GM19468 (cell line): ENCODE measurements at regions not wholly inside any gene's neighbourhood (a gene's known extent, or its start where the extent isn't known, plus 50 kb on each side); places are given as distances from the start of the nearest gene placed in this dataset.

Source experiments
- ATAC-seq: cut with Tn5 transposase; IDR thresholded peaks from one replicate; pipeline ENCODE4 v1.9.1; 2021; ENCODE audit warnings: mild to moderate bottlenecking, moderate library complexity, moderate number of reproducible peaks; ENCODE audit not compliant: unreplicated experiment; ENCODE audit errors: extremely low read depth

DNA sequence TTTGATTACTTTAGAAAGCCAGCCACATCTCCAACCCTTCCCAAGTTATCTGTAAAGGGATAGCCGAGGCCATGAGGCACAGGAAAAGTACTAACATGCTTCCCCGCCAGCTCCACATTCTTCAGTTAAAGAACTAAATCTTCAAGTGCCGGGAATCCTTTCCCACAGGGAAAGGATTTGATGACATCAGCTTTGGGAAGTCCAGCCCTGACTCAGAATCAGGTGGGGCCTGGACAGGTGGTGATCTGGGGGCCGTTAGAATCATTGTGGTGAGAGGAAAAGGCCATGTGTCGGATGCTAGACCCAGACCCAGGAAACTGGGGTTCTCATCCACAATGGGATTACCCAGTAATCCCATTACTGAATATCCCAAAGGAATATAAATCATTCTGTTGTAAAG, 580.0 kb downstream of the QKI start:
- ATAC-seq, result no peak

DNA sequence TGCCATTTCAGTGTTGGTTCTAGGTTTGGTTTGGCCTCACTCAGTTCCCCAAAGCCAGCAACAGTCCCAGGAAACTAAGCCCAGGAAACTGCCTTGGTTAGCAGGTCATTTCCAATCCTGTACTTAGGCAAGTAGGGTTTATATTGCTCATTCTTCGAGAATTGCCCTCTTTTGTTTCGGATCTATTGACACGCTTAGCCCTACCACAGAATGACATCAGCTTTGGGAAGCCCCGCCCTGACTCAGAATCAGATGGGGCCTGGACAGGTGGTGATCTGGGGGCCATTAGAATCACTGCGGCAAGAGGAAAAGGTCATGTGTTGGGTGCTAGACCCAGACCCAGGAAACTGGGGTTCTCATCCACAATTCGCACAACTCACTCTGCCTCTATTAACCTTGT, 578.2 kb downstream of the QKI start:
- ATAC-seq, result no peak

DNA sequence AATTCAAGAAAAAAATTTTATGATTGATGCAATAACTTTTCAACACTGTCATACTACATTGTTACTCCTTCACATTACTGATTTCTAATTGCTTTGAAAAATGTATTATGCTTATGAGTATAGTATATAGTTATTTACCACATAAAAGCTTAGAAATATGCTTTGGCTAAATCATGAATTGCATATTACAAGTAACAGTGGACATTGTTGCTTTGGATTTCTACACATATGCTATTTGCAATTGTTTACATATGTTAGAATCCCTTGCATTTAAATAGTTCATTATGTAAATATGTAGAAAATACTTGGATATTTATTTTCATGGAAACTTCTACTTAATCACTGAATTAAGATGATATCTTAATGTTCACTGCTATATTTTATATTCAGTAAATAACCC, 577.5 kb downstream of the QKI start:
- no peak for ATAC-seq

DNA sequence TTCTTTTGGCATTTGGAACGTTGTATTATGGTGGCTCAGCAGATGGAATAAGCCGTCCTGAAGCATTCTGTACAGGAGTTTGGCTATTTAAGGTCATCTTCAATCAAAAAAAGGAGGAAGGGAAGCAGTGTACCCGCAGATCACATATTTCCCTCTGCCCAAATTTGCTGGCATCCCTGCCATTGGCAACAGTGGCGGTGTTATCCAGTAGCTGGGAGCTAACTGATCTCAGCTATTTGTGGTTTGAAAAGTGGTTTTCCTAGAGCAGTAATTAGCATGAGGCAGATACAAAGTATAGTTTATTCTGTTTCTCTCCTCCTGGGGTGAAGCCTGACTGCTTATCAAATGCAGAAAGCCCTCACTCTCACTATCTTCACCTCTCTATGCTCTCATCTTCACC, 576.8 kb downstream of the QKI start:
- no peak for ATAC-seq

DNA sequence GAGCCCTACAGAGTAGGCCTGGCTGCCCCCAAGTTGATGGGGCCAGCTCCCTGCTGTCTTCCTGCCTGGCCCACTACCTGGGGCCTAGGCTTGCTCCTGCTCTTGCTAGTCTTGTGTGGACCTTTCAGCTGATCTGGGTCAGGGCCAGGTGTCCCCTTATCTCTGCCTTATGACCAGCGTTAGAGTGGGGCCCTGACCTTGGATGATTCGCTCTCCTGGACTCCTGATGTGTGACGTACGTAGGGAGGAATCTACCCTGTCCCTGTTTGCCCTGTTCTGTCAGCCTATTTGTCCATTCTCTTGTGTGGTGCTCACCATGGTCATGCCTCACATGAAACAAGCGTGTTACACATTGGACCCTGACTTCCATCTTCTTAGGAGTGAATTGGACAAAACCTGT, 571.8 kb downstream of the QKI start:
- no peak for ATAC-seq

DNA sequence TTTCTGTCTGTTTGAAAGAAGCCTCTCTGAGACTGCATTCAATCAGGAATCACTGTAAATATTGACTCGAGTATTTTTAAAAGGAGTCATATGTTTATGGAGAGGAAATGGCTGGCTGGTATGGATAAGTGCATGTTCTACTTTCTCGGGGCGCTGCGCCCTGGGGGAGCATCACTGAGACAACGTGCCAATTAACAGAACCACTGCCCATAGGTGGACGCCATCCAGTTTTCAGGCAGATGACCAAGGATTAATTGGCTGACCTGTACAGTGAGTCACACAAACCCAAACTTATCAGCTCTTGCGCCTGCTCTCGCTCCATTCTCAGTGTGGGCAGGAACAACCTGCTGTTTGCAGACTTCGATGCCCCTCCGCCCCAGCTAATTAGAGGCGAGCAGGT, 571.2 kb downstream of the QKI start:
- ATAC-seq, result no peak

DNA sequence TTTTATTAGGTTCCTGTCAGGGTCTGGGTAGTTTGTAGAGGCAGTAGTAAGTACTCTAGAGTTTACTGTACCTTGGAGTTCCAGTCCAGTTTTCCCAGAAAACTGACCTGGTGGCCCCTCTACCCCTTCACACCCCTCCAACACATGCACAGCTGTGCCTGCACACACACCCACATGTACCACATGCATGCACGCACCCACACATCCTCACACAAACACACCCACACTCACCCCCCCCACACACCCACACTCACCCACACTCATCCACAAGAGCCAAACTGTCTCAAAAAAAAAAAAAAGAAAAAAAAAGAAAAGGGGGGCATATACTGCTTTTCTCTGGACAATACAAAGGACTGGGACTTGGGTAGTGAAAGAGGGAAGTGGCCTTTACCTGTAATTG, 570.5 kb downstream of the QKI start:
- ATAC-seq, result no peak

DNA sequence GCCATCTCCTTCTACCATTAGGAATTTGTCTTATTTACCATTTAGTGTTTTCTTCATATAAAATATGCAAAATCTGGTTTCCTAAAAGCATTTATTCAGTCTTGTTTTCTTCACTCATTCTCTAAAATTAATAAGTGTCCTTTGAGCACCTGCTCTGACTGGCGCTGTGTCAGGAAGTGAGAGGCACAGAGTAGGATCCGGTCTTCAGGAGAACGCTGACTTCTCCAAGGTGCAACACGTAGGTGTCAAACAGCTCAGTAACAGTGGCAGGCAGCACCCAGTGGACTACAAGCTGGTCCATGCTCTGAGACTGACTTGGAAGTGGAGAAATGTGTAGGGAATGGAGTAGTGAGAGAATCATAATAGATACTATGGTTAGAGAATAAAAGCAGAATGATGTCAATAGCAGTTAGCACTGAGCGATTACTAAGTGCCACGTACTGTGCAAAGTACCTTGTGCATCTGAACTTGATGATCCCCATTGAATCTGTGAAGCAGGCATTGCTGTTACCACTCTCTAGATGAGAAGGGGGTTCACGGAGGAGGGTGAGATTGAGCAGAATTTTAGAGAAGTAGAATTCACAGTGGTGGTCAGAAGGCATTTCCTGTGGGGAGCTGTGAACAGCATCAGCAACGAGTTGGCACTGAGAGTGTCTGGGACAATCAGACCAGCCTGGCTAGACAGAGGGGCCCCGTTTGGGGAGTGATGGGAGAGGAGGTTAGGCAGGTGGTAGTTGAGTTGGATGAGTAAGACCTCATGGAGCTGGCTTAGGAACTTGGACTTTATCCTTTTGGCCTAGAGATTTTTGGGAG, 569.8 kb downstream of the QKI start:
- no peak for ATAC-seq

DNA sequence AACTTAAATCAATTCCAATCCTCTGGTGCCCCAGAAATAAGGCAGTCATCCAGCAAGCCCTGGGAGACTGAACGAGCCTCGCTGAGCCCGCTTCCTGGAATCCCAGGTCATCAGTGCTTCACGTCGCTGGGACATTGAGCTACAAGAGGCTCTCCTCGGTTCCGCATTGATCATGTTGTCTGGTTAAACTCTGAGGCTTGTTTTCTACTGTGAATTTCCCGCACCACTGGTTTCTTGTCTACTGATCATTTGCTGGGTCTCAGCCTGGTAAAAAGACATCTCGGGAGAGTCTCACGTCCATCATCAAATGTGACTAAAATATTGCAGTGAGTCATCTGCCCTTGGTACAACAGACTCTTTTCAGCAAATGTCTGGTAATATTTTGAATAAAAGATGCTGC, 569.2 kb downstream of the QKI start:
- no peak for ATAC-seq

DNA sequence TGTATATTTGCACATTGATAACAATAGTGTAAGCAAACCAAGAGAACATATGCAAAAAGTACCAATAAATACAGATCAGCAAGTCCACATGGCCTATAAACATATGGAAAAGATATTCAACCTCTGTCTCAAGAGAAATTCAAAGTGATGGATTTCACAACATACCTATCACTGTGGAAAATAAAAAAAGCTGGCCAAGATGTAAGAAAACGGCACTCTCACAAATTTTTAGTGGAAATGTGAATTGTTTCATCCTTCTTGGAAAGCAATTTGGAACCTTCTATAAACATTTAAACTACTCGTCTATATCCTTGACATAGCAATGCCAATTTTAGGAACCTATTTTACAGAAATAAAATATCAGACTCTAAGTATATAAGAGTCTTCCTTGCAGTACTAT, 559.8 kb downstream of the QKI start:
- no peak for ATAC-seq

DNA sequence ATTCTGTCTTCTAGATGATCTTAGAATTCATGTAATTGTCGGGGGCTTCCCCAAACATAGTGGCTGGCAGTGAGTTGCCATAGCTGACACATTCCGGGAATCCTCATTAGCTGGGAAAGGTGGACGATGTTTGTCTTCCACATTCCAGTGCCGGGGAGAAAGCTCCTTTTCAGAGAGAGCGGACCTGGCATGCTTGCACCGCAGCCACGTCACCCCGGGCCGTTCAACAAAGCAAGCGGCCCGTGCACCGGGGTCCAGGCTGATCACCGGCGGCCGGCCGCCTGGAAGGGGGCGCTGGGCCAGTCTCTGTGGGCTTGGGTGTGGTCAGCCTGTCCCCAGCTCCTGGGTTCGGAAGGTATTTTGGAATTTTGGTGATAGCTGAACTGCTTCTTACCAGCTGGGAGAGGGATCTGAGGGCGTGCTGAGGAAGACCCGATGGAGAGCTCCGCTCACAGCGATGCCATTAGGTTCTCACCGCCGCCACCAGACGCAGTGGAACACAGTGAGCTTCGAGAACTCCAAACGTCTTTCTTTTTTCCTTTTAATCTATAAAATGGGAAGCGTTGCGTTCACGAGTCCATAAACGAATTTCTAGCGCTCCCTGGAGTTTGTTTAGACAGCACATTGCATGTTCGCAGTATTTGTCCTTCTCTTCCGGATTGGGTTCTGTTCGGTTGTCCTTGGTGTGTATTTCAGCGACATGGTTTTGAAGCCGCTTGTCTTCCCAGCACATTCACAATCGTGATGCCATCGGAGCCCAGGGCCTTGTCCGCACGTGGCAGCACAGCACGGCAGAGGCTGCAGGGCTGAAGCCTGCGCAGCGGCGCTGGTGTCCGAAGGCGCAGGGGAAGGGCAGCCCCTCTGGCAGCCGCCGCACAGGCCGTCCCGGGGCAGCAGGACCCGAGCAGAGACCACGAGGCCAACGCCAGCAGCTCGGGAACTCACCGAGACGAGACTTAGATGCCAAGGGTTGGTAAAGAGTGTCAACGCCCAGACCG, 557.6 kb downstream of the QKI start:
- no peak for ATAC-seq

DNA sequence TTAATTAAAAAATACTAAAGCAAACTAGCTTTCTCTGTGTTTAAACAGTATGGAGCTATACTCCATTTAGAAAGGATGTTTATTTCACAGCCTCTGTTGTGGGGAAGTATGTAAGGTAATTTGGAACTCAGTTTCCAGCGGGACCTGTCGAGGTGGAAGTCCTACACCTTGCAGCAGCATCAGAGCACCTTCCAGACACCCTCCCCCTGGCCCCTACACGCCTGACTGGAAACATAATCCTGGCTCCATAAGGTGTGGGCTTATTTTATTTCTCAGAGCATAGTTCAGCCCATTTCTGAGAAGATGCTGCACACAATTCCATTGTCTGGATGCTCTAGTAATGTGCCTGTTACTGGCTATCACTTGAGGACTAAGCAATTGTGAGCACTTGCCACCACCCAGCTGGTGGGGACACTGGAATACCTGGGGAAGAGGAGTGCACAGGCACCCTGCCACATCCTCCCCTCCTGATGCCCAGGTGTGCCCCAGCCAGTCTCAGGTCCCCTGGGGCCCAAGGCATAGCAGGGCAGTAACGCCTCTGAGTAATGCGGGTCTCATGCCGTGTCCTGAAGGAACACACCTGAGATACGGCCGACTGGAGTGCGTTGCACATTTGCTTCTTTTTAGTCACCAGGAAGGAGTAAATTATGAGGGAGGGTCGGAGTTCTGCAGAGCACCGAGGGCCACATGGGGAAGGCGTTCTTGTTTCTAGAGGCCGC, 556.5 kb downstream of the QKI start:
- no peak for ATAC-seq

DNA sequence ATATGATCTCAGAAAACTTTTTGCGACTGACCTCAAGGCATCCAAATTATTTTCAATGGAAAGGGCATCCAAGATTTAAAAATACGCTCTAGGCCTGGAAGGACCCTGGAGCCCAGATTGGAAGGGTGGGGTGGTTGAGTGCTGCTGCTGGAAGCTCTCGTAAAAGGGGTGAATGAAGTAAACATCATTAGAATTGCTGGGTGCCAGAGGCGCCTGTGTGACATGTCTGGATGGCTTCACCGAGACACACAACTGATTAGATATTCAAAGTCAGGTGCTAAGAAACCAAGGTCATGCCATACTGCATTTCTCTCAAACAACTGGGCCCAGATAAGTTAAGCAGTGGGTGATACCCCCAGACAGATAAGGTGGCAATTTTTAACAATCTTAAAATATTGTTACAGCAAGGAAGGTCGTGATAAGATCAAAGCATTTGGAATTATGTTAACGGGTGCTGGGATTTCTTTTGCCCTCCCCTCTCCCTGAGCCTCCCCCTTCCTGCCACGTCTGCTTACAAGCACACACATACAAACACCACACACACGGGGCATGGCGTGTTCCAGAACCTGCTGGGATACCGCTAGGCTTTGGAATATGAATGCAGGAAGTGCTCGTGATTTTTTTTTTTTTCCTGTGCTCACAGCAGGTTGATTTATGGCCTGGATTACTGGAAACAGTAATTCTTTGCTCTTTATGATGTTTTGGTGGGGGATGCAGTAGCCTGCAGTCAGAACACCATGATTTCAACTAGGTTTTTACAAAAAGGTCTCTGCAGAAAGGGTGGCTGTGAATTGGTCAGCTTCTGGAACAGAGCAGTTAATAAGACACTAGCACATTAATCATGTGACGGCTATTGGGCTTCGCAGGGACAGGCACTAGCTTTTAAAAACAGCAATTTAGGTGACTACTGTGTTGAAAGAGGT, 551.2 kb downstream of the QKI start:
- no peak for ATAC-seq

DNA sequence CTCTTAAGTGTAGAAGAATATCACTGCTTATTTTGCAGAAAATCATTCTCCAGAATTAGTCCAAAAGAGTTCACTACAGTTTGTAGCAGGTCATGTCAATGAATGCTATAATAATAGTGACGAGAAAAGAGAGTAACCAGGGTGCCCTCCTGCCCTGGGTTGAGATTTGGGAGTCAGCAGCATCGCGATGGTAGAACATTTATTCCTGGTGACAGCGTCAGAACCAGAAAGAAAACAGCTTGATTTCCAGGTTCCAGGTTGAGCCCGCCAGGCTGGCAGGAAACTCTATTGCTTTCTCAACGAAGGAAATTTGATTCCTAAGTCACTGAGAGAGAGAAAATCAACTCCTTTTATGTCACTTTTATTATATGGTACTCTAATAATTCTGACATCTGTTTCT, 550.3 kb downstream of the QKI start:
- no peak for ATAC-seq

DNA sequence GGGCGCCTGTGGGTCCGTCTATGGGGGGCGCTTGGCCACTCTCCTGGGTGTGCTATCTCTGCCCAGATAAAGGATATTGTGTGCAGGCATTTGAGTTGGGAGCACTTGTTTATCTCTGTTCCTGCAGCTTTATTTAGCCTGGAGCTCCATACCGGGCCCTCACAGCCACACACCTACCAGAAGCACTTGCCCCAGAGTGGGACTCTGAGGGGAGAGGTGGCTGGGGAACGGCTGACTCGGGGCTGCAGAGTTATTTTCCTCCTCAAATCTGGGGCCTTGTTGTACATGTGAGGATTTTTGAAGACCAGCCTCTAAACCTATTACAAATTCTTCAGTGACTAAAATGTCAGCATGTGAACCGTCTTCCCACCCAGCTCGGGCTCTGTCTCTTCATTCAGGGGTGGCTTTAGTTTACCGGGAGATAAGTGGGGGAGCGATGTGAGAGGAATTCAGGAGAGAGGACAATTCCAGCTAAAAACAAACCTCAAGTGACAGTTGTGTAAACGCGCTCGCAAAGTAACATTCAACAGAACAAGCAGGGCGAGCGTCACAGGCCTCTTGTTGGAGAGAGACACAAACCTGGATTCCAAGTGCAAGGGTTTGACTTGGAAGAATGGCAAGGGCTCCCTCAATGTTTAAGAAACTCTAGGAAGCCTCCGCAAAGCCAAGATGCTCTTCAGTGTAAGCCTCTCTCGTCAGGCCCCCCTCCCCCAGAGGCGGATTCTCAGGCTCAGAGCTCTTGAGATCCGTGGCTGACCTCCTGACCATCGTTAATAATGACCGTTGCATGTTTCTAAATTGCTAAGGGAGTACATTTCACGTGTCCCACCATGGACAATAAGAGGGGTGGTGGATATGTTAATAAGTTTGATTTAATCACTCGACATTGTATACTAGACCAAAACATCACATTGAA, 548.9 kb downstream of the QKI start:
- no peak for ATAC-seq

DNA sequence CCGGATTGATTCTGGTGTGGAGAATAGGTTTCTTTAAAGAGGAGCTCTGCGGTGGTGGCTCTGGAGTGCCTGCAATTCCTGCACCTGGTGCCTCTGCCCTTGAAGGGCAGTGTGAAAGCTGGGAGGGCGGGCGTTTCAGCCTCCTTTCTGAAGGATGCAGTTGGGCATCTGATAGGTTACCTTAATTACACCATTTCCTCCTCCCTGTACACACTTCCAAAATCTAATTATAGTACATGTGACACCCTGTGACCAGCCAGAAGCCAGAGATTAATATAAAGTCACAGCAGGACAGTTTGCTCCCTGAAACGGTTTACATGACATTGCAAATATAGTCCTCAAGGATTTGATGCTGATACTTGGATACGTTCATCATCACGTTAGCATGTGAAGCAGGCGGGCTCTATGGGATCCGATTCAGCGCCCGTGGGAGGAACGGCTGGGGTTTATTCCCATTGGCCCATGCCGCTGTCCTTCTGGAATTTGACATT, 548.2 kb downstream of the QKI start:
- ATAC-seq, result no peak

DNA sequence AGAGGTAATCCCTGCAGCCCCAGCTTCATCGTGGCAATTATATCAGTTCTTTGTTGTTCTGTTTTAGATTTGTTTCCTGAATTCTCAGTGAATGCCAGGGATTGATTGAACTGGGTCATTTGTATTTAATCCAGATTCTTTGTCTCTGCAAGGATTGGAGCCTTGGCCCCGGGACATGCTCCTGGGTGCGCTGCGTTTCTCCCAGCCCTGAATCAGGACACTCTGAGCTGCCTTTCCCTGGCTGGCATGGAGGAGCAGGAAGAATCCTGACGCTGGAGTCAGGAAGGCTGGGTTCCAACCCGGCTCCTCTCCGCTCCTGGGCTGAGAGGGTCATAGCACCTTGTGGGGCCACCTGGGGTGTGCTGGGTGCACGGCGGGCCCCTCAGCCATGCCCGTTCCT, 545.6 kb downstream of the QKI start:
- ATAC-seq, result no peak

DNA sequence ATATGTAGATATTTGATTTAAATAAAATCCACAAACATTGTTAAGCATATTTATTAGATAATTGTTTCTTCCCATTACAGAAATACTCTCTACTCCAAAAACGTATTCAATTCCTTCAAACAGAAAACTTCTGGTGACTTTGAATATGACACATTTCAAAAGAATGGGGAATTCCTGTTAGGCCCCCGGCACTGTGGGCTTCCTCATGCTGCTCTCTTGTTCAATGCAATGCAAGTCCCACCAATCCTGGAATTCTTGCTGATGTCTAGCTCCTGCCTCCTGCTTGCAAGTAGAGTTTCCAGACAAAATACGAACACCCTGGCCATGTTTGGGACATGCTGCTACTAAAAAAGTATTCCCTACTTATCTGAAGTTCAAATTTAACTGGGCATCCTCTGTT, 544.1 kb downstream of the QKI start:
- no peak for ATAC-seq
